Natural killer cell (primary cell): ENCODE measurements at regions not wholly inside any gene's neighbourhood (a gene's known extent, or its start where the extent isn't known, plus 50 kb on each side); places are given as distances from the start of the nearest gene placed in this dataset.

Experiments used
- ATAC-seq, 3 donors: fragments of 150-1000 bp in 2 of 3; fragments of 200-7000 bp in 1 of 3; cut with Tn5 transposase; 1 replicate in 1 of 3; 2 replicates in 2 of 3; pipeline ENCODE4 v1.10.0; 2021; ENCODE audit warnings: mild to moderate bottlenecking in 2 of 3, moderate library complexity in 2 of 3
- DNase-seq, 2 donors: peaks; one replicate each; pipeline versions ENCODE4 v3.0.0 to v3.0.0-alpha.2; 2013 to 2021; ENCODE audit warnings: mixed read lengths in 1 of 2
- H3K27ac ChIP-seq: one replicate; pipeline ENCODE4 v1.5.1; 2013; ENCODE audit warnings: mild to moderate bottlenecking, low read length
- H3K27me3 ChIP-seq: one replicate; pipeline ENCODE4 v1.6.1; 2013; ENCODE audit warnings: low read length; ENCODE audit not compliant: control insufficient read depth, insufficient read depth
- H3K36me3 ChIP-seq: one replicate; pipeline ENCODE4 v1.6.1; 2013; ENCODE audit warnings: low read length; ENCODE audit not compliant: control insufficient read depth, insufficient read depth
- H3K4me1 ChIP-seq: one replicate; pipeline ENCODE4 v1.6.1; 2013; ENCODE audit warnings: low read length; ENCODE audit not compliant: control insufficient read depth, insufficient read depth
- H3K4me3 ChIP-seq: one replicate; pipeline ENCODE4 v1.5.1; 2013; ENCODE audit warnings: low read length
- H3K9me3 ChIP-seq: one replicate; pipeline ENCODE4 v1.6.1; 2013; ENCODE audit warnings: low read length; ENCODE audit not compliant: control insufficient read depth, insufficient read depth
- H3K27ac Mint-ChIP-seq, 2 donors: one replicate each; pipeline ENCODE4 v1.8.0; 2022; ENCODE audit warnings: mild to moderate bottlenecking in 2 of 2, mixed read lengths in 2 of 2, moderate library complexity in 1 of 2
- H3K27me3 Mint-ChIP-seq, 2 donors: one replicate each; pipeline ENCODE4 v1.8.0; 2022; ENCODE audit warnings: low read depth in 2 of 2, mixed read lengths in 2 of 2
- H3K36me3 Mint-ChIP-seq: one replicate; pipeline ENCODE4 v1.8.0; 2022; ENCODE audit warnings: mixed read lengths
- H3K4me1 Mint-ChIP-seq, 2 donors: one replicate each; pipeline ENCODE4 v1.8.0; 2022; ENCODE audit warnings: mixed read lengths in 2 of 2
- H3K4me3 Mint-ChIP-seq: one replicate; pipeline ENCODE4 v1.8.0; 2022; ENCODE audit warnings: mild to moderate bottlenecking, moderate library complexity, mixed read lengths
- H3K9me3 Mint-ChIP-seq, 2 donors: one replicate each; pipeline ENCODE4 v1.8.0; 2022; ENCODE audit warnings: mixed read lengths in 2 of 2
- CTCF ChIP-seq: fragments of 200-600 bp; IDR thresholded peaks from one replicate; pipeline ENCODE4 v1.8.0; 2022; ENCODE audit warnings: antibody characterized with exemption
- WGBS: methylation state at CpG from one replicate; pipeline ENCODE4 v1.1.7; 2013; ENCODE audit warnings: missing lambda C conversion rate; ENCODE audit not compliant: insufficient coverage; 5-methylcytosine and 5-hydroxymethylcytosine counted together
- intact Hi-C: fragments of 100-400 bp; cut with micrococcal nuclease; formaldehyde crosslinking; loops from one replicate; pipeline ENCODE4 v1.14.2; 2022

GRCh38 chr7:112889268-112889667 lies 99.1 kb upstream of the TMEM168 start:
- Mint-ChIP-seq H3K4me3 (no peak overlapping the region), H3K27ac (no peak overlapping the region), H3K4me1 (peaks cover 26 to 33% of the 10 kb centered on the region in 2 donors), H3K9me3 (no peaks in the 10 kb centered on the region), H3K36me3 (peaks cover 3% of the 10 kb centered on the region), H3K27me3 (no peaks in the 10 kb centered on the region)
- no peaks in the 10 kb centered on the region for H3K4me1 ChIP-seq
- ATAC-seq (no peak), DNase-seq (no peak)
- H3K9me3 ChIP-seq: no peaks in the 10 kb centered on the region
- intact Hi-C loops: no loop called here
- WGBS: 100% methylated on average over 2 of the region's 2 CpGs
- TF ChIP-seq CTCF: no peak
- no peaks in the 10 kb centered on the region for H3K36me3 ChIP-seq
- H3K27ac ChIP-seq: no peak overlapping the region
- H3K27me3 ChIP-seq: no peaks in the 10 kb centered on the region
- H3K4me3 ChIP-seq: no peak overlapping the region

- TF ChIP-seq CTCF: no peak
- H3K9me3 ChIP-seq: no peaks in the 10 kb centered on the region
- H3K4me1 Mint-ChIP-seq: peaks cover 26 to 38% of the 10 kb centered on the region in 2 donors
- no peak overlapping the region for H3K4me3 Mint-ChIP-seq
- H3K27ac Mint-ChIP-seq: no peak overlapping the region
- no peak for DNase-seq
- no peak for ATAC-seq
- WGBS: no CpG with 5 or more reads among the region's 1 CpG
- H3K27me3 ChIP-seq: no peaks in the 10 kb centered on the region
- no peaks in the 10 kb centered on the region for H3K36me3 ChIP-seq
- no peaks in the 10 kb centered on the region for H3K36me3 Mint-ChIP-seq
- H3K4me1 ChIP-seq: no peaks in the 10 kb centered on the region
- H3K27me3 Mint-ChIP-seq: no peaks in the 10 kb centered on the region
- no peak overlapping the region for H3K4me3 ChIP-seq
- intact Hi-C loops: no loop called here
- H3K27ac ChIP-seq: no peak overlapping the region
- no peaks in the 10 kb centered on the region for H3K9me3 Mint-ChIP-seq
Measured at GRCh38 chr7:112888781-112889180, 98.6 kb upstream of the TMEM168 start.

- Mint-ChIP-seq H3K36me3 (no peaks in the 10 kb centered on the region), H3K27ac (no peak overlapping the region), H3K4me1 (peaks cover 30 to 44% of the 10 kb centered on the region in 2 donors), H3K9me3 (no peaks in the 10 kb centered on the region), H3K27me3 (no peaks in the 10 kb centered on the region), H3K4me3 (no peak overlapping the region)
- Histone ChIP-seq H3K9me3 (no peaks in the 10 kb centered on the region), H3K4me1 (no peaks in the 10 kb centered on the region), H3K4me3 (no peak overlapping the region), H3K36me3 (no peaks in the 10 kb centered on the region), H3K27me3 (no peaks in the 10 kb centered on the region), H3K27ac (no peak overlapping the region)
- DNase-seq (no peak), ATAC-seq (no peak)
- no peak for TF ChIP-seq CTCF
- intact Hi-C loops: no loop called here
- WGBS: no CpG with 5 or more reads among the region's 1 CpG
Measured at GRCh38 chr7:112887976-112888375, 97.8 kb upstream of the TMEM168 start.

- no peak overlapping the region for H3K4me3 ChIP-seq
- Mint-ChIP-seq H3K9me3 (no peaks in the 10 kb centered on the region), H3K4me1 (peaks cover 36 to 46% of the 10 kb centered on the region in 2 donors), H3K27ac (no peak overlapping the region), H3K36me3 (no peaks in the 10 kb centered on the region), H3K4me3 (no peak overlapping the region), H3K27me3 (no peaks in the 10 kb centered on the region)
- H3K9me3 ChIP-seq: no peaks in the 10 kb centered on the region
- H3K27me3 ChIP-seq: no peaks in the 10 kb centered on the region
- DNase-seq (no peak), ATAC-seq (no peak)
- intact Hi-C loops: no loop called here
- peaks cover 2% of the 10 kb centered on the region for H3K4me1 ChIP-seq
- no peak for TF ChIP-seq CTCF
- WGBS: no CpG with 5 or more reads among the region's 1 CpG
- H3K36me3 ChIP-seq: no peaks in the 10 kb centered on the region
- no peak overlapping the region for H3K27ac ChIP-seq
Measured at GRCh38 chr7:112887337-112887736, 97.1 kb upstream of the TMEM168 start.
